SK-N-SH (cell line): ENCODE measurements at regions not wholly inside any gene's neighbourhood (a gene's known extent, or its start where the extent isn't known, plus 50 kb on each side); places are given as distances from the start of the nearest gene placed in this dataset.

Experiments used
- CTCF ChIA-PET: fragments of 300-600, 350-600 bp; formaldehyde crosslinking; extraction: SDS; loops from one replicate; lab custom pipeline; 2021; lab: Yijun Ruan, JAX
- POLR2A ChIA-PET: fragments of 350-600 bp; sonication (Branson Sonifier 250); formaldehyde crosslinking; extraction: SDS; loops from one replicate; lab custom pipeline; 2020; ENCODE audit warnings: antibody characterized with exemption, inconsistent platforms; lab: Yijun Ruan, JAX
- DNase-seq: peaks from one replicate; pipeline ENCODE4 v3.0.0; 2012
- H2AFZ ChIP-seq: fragments of 200-600 bp; sonication (generic); 2 replicates; pipeline ENCODE4 v1.8.1; 2016; ENCODE audit warnings: antibody characterized with exemption, mild to moderate bottlenecking, low read depth
- H3F3A ChIP-seq: fragments of 200-600 bp; sonication (generic); replicated peaks from 2 replicates; pipeline ENCODE3; 2016; ENCODE audit warnings: antibody characterized with exemption, mild to moderate bottlenecking; ENCODE audit not compliant: insufficient read depth
- H3K27ac ChIP-seq, 2 experiments: fragments of 200-500 bp in 1 of 2; fragments of 200-600 bp in 1 of 2; sonication (Bioruptor generic) in 1 of 2; sonication (generic), shearing (Covaris generic) in 1 of 2; 2 replicates each; pipeline versions ENCODE4 v1.5.1 to v1.6.1; 2014 to 2016; ENCODE audit warnings: low read depth in 2 of 2, inconsistent platforms in 1 of 2, low read length in 1 of 2, mild to moderate bottlenecking in 1 of 2, mixed read lengths in 1 of 2
- H3K27me3 ChIP-seq: fragments of 200-600 bp; sonication (generic), shearing (Covaris generic); 2 replicates; pipeline ENCODE4 v1.6.1; 2016; ENCODE audit warnings: mixed run types; ENCODE audit not compliant: insufficient read depth
- H3K36me3 ChIP-seq, 2 experiments: fragments of 200-500 bp in 1 of 2; fragments of 200-600 bp in 1 of 2; sonication (Bioruptor generic) in 1 of 2; sonication (generic) in 1 of 2; replicated peaks in 1 of 2; 2 replicates each; pipeline versions ENCODE3 to v1.5.1; 2014 to 2016; ENCODE audit warnings: low read length in 1 of 2, mild to moderate bottlenecking in 1 of 2; ENCODE audit not compliant: insufficient read depth in 2 of 2, control insufficient read depth in 1 of 2
- H3K4me1 ChIP-seq, 2 experiments: fragments of 200-500 bp in 1 of 2; fragments of 200-600 bp in 1 of 2; sonication (Bioruptor generic) in 1 of 2; sonication (generic), shearing (Covaris generic) in 1 of 2; 2 replicates each; pipeline versions ENCODE4 v1.5.1 to v1.6.1; 2014 to 2016; ENCODE audit warnings: low read depth in 1 of 2, low read length in 1 of 2, mixed run types in 1 of 2; ENCODE audit not compliant: insufficient read depth in 2 of 2, control insufficient read depth in 1 of 2
- H3K4me2 ChIP-seq: fragments of 200-600 bp; sonication (generic), shearing (Covaris generic); 2 replicates; pipeline ENCODE4 v1.6.1; 2017; ENCODE audit warnings: mixed run types
- H3K4me3 ChIP-seq, 2 experiments: fragments of 200-500 bp in 1 of 2; fragments of 200-600 bp in 1 of 2; sonication (Bioruptor generic) in 1 of 2; sonication (generic), shearing (Covaris generic) in 1 of 2; 2 replicates each; pipeline versions ENCODE4 v1.5.1 to v1.8.1; 2014 to 2016; ENCODE audit warnings: low read depth in 2 of 2, inconsistent platforms in 1 of 2, low read length in 1 of 2, mild to moderate bottlenecking in 1 of 2, mixed read lengths in 1 of 2, moderate library complexity in 1 of 2
- H3K79me2 ChIP-seq: fragments of 200-600 bp; sonication (generic); 2 replicates; pipeline ENCODE4 v1.8.1; 2017; ENCODE audit warnings: mild to moderate bottlenecking; ENCODE audit not compliant: insufficient read depth
- H3K9ac ChIP-seq: fragments of 200-600 bp; sonication (generic); 2 replicates; pipeline ENCODE4 v1.6.1; 2017; ENCODE audit warnings: mixed run types
- H3K9me2 ChIP-seq: fragments of 200-600 bp; sonication (generic); 2 replicates; pipeline ENCODE4 v1.6.1; 2017; ENCODE audit warnings: mixed run types
- H3K9me3 ChIP-seq: fragments of 200-600 bp; sonication (generic); 2 replicates; pipeline ENCODE4 v1.6.1; 2017; ENCODE audit warnings: mixed run types, mild to moderate bottlenecking, moderate library complexity
- H4K20me1 ChIP-seq: fragments of 200-600 bp; sonication (generic); 2 replicates; pipeline ENCODE4 v1.6.1; 2017; ENCODE audit warnings: mild to moderate bottlenecking, mixed run types; ENCODE audit not compliant: insufficient read depth
- CHD2 ChIP-seq: fragments of 150-350 bp; IDR thresholded peaks from 2 replicates; pipeline ENCODE4 v1.6.1; 2018; ENCODE audit warnings: low read length; ENCODE audit not compliant: partially characterized antibody
- ELF1 ChIP-seq: IDR thresholded peaks from 2 replicates; pipeline ENCODE4 v1.4.0; 2012
- EP300 ChIP-seq, 2 experiments: IDR thresholded peaks; 2 replicates each; pipeline versions ENCODE4 v1.4.0 to v1.6.1; 2012; ENCODE audit warnings: borderline replicate concordance in 1 of 2, low read depth in 1 of 2, low read length in 1 of 2
- FOSL2 ChIP-seq: IDR thresholded peaks from 2 replicates; pipeline ENCODE4 v1.4.0; 2012; ENCODE audit warnings: low read depth, mild to moderate bottlenecking, moderate library complexity, borderline replicate concordance
- GABPA ChIP-seq: IDR thresholded peaks from 2 replicates; pipeline ENCODE4 v1.4.0; 2012; ENCODE audit warnings: low read depth, mild to moderate bottlenecking
- GATA2 ChIP-seq: sonication (generic); formaldehyde crosslinking; IDR thresholded peaks from 2 replicates; pipeline ENCODE4 v1.5.0; 2020; ENCODE audit warnings: mild to moderate bottlenecking, missing genetic modification reagents
- JUND ChIP-seq: IDR thresholded peaks from 2 replicates; pipeline ENCODE4 v1.4.0; 2012
- MEF2A ChIP-seq: IDR thresholded peaks from 2 replicates; pipeline ENCODE4 v1.4.0; 2012; ENCODE audit warnings: low read depth, borderline replicate concordance
- MXI1 ChIP-seq: IDR thresholded peaks from 2 replicates; pipeline ENCODE4 v1.6.1; 2012; ENCODE audit warnings: mild to moderate bottlenecking, low read depth, low read length, improper control_type of control experiment
- POLR2AphosphoS5 ChIP-seq: IDR thresholded peaks from 2 replicates; pipeline ENCODE4 v1.6.1; 2012; ENCODE audit warnings: low read depth, low read length
- RAD21 ChIP-seq: IDR thresholded peaks from 2 replicates; pipeline ENCODE4 v1.6.1; 2012; ENCODE audit warnings: mild to moderate bottlenecking, low read length
- SIN3A ChIP-seq: IDR thresholded peaks from 2 replicates; pipeline ENCODE4 v1.6.1; 2012; ENCODE audit warnings: low read depth, mild to moderate bottlenecking, low read length, moderate library complexity, borderline replicate concordance
- WGBS: methylation state at CpG from one replicate; pipeline ENCODE4 v1.1.6; 2017; ENCODE audit warnings: low lambda C conversion rate; 5-methylcytosine and 5-hydroxymethylcytosine counted together
- TF ChIP-seq, protein P1 (sequence below): fragments of 150-350 bp; IDR thresholded peaks from 2 replicates; pipeline ENCODE4 v1.6.1; 2017; ENCODE audit warnings: antibody characterized with exemption, low read length, low read depth, borderline replicate concordance
- TF ChIP-seq, protein P2 (sequence below): IDR thresholded peaks from 2 replicates; pipeline ENCODE4 v1.4.0; 2012; ENCODE audit warnings: low read depth, borderline replicate concordance
- TF ChIP-seq, protein P3 (sequence below): fragments of 200-600 bp; sonication (generic); IDR thresholded peaks from 2 replicates; pipeline ENCODE4 v1.6.1; 2017; ENCODE audit warnings: antibody characterized with exemption, mild to moderate bottlenecking, moderate library complexity
- TF ChIP-seq, protein P4 (sequence below): fragments of 150-350 bp; IDR thresholded peaks from 2 replicates; pipeline ENCODE4 v1.6.1; 2016; ENCODE audit warnings: mild to moderate bottlenecking, low read depth, low read length
- TF ChIP-seq, protein P5 (sequence below): IDR thresholded peaks from 2 replicates; pipeline ENCODE4 v1.6.1; 2012; ENCODE audit warnings: mild to moderate bottlenecking, low read depth, low read length, moderate library complexity
- TF ChIP-seq, protein P6 (sequence below): IDR thresholded peaks from 2 replicates; pipeline ENCODE4 v1.4.0; 2012; ENCODE audit warnings: low read depth

DNA sequence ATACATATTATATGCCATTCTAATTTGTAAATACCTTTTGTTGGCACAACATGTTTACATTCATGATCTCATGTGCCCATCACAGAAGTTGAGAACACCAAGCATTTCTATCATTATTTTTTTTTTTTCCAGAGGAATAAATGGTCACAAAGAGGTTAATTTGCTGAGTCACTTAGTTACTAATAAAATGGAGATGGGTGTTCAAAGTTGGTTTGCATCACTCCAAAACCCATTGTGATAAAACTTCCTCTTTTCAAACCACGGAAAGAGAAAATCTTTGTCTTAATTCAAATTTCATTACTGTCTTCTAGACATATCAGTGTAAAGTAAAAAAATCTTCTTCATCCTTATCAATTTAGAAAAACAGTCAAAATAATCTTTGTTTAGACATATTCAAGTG lies 636.8 kb upstream of the CCDC179 start:
- no peak overlapping the region for H2AFZ ChIP-seq
- H3K9ac ChIP-seq, result no peak overlapping the region
- ChIA-PET CTCF (no interaction called here), POLR2A (no interaction called here)
- TF ChIP-seq, protein P1, sequence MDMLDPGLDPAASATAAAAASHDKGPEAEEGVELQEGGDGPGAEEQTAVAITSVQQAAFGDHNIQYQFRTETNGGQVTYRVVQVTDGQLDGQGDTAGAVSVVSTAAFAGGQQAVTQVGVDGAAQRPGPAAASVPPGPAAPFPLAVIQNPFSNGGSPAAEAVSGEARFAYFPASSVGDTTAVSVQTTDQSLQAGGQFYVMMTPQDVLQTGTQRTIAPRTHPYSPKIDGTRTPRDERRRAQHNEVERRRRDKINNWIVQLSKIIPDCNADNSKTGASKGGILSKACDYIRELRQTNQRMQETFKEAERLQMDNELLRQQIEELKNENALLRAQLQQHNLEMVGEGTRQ, result no peak
- TF ChIP-seq CHD2, result no peak
- TF ChIP-seq FOSL2, result no peak
- TF ChIP-seq, protein P2, sequence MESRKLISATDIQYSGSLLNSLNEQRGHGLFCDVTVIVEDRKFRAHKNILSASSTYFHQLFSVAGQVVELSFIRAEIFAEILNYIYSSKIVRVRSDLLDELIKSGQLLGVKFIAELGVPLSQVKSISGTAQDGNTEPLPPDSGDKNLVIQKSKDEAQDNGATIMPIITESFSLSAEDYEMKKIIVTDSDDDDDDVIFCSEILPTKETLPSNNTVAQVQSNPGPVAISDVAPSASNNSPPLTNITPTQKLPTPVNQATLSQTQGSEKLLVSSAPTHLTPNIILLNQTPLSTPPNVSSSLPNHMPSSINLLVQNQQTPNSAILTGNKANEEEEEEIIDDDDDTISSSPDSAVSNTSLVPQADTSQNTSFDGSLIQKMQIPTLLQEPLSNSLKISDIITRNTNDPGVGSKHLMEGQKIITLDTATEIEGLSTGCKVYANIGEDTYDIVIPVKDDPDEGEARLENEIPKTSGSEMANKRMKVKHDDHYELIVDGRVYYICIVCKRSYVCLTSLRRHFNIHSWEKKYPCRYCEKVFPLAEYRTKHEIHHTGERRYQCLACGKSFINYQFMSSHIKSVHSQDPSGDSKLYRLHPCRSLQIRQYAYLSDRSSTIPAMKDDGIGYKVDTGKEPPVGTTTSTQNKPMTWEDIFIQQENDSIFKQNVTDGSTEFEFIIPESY, result no peak
- TF ChIP-seq, protein P3, sequence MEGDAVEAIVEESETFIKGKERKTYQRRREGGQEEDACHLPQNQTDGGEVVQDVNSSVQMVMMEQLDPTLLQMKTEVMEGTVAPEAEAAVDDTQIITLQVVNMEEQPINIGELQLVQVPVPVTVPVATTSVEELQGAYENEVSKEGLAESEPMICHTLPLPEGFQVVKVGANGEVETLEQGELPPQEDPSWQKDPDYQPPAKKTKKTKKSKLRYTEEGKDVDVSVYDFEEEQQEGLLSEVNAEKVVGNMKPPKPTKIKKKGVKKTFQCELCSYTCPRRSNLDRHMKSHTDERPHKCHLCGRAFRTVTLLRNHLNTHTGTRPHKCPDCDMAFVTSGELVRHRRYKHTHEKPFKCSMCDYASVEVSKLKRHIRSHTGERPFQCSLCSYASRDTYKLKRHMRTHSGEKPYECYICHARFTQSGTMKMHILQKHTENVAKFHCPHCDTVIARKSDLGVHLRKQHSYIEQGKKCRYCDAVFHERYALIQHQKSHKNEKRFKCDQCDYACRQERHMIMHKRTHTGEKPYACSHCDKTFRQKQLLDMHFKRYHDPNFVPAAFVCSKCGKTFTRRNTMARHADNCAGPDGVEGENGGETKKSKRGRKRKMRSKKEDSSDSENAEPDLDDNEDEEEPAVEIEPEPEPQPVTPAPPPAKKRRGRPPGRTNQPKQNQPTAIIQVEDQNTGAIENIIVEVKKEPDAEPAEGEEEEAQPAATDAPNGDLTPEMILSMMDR, result no peak
- no peak for TF ChIP-seq POLR2AphosphoS5
- TF ChIP-seq, protein P4, sequence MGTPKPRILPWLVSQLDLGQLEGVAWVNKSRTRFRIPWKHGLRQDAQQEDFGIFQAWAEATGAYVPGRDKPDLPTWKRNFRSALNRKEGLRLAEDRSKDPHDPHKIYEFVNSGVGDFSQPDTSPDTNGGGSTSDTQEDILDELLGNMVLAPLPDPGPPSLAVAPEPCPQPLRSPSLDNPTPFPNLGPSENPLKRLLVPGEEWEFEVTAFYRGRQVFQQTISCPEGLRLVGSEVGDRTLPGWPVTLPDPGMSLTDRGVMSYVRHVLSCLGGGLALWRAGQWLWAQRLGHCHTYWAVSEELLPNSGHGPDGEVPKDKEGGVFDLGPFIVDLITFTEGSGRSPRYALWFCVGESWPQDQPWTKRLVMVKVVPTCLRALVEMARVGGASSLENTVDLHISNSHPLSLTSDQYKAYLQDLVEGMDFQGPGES, result no peak
- TF ChIP-seq MXI1, result no peak
- TF ChIP-seq JUND, result no peak
- no peak for TF ChIP-seq RAD21
- TF ChIP-seq EP300 (IDR thresholded peaks at IDR 0.05; ENCODE audit: borderline replicate concordance in 1 of 2, low read depth in 1 of 2, low read length in 1 of 2), result no peak
- TF ChIP-seq GATA2, result no peak
- TF ChIP-seq GABPA, result no peak
- TF ChIP-seq, protein P5, sequence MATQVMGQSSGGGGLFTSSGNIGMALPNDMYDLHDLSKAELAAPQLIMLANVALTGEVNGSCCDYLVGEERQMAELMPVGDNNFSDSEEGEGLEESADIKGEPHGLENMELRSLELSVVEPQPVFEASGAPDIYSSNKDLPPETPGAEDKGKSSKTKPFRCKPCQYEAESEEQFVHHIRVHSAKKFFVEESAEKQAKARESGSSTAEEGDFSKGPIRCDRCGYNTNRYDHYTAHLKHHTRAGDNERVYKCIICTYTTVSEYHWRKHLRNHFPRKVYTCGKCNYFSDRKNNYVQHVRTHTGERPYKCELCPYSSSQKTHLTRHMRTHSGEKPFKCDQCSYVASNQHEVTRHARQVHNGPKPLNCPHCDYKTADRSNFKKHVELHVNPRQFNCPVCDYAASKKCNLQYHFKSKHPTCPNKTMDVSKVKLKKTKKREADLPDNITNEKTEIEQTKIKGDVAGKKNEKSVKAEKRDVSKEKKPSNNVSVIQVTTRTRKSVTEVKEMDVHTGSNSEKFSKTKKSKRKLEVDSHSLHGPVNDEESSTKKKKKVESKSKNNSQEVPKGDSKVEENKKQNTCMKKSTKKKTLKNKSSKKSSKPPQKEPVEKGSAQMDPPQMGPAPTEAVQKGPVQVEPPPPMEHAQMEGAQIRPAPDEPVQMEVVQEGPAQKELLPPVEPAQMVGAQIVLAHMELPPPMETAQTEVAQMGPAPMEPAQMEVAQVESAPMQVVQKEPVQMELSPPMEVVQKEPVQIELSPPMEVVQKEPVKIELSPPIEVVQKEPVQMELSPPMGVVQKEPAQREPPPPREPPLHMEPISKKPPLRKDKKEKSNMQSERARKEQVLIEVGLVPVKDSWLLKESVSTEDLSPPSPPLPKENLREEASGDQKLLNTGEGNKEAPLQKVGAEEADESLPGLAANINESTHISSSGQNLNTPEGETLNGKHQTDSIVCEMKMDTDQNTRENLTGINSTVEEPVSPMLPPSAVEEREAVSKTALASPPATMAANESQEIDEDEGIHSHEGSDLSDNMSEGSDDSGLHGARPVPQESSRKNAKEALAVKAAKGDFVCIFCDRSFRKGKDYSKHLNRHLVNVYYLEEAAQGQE, result no peak
- TF ChIP-seq, protein P6, sequence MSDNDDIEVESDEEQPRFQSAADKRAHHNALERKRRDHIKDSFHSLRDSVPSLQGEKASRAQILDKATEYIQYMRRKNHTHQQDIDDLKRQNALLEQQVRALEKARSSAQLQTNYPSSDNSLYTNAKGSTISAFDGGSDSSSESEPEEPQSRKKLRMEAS, result no peak
- no peak for TF ChIP-seq MEF2A
- TF ChIP-seq SIN3A, result no peak
- no peak for TF ChIP-seq ELF1
- H3K9me3 ChIP-seq, result no peaks in the 10 kb centered on the region
- H3K4me3 ChIP-seq, result no peak overlapping the region
- H3K79me2 ChIP-seq, result no peaks in the 10 kb centered on the region
- H3K36me3 ChIP-seq, result no peaks in the 10 kb centered on the region
- H3K27ac ChIP-seq, result no peak overlapping the region
- no peaks in the 10 kb centered on the region; the same call in 1 of the 2 replicates for H3K9me2 ChIP-seq
- no peaks in the 10 kb centered on the region for H3K4me1 ChIP-seq
- no peak overlapping the region for H3K4me2 ChIP-seq
- no peaks in the 10 kb centered on the region for H4K20me1 ChIP-seq
- no peaks in the 10 kb centered on the region for H3F3A ChIP-seq
- 60% methylated on average over 1 of the region's 1 CpG for WGBS
- no peak for DNase-seq
- H3K27me3 ChIP-seq, result no peaks in the 10 kb centered on the region
